ENCODE measurements at regions not wholly inside any gene's neighbourhood (a gene's known extent, or its start where the extent isn't known, plus 50 kb on each side); places are given as distances from the start of the nearest gene placed in this dataset.

DNA sequence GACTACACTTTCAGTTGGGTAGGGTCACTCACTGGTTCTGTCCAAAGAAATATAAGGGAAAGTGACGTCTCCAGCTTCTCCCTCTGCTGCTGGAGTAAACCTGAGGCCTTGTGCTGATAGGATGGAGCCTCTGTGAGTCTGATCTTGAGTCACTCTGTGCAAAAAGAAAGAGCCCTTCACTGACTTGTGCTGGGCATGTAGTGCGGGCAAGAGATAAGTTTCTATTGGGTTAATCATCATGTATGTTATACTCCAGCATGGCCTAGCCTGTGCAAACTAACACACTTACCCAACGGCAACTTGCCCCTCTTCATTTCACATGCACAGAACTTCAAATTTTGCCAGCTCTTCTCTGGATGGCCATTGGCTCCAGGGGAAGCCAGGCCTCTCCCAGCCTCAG, 118.5 kb upstream of the LMO4 start:
- DNase-seq (ENCODE audit: extremely low read depth, low read depth), result no peak
- TF ChIP-seq, protein P1, sequence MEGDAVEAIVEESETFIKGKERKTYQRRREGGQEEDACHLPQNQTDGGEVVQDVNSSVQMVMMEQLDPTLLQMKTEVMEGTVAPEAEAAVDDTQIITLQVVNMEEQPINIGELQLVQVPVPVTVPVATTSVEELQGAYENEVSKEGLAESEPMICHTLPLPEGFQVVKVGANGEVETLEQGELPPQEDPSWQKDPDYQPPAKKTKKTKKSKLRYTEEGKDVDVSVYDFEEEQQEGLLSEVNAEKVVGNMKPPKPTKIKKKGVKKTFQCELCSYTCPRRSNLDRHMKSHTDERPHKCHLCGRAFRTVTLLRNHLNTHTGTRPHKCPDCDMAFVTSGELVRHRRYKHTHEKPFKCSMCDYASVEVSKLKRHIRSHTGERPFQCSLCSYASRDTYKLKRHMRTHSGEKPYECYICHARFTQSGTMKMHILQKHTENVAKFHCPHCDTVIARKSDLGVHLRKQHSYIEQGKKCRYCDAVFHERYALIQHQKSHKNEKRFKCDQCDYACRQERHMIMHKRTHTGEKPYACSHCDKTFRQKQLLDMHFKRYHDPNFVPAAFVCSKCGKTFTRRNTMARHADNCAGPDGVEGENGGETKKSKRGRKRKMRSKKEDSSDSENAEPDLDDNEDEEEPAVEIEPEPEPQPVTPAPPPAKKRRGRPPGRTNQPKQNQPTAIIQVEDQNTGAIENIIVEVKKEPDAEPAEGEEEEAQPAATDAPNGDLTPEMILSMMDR (IDR thresholded peaks at IDR 0.05; ENCODE audit: low read depth, low read length), result no peak

- DNase-seq (ENCODE audit: extremely low read depth, low read depth), result no peak
- TF ChIP-seq, protein P1 (IDR thresholded peaks at IDR 0.05; ENCODE audit: low read depth, low read length), result no peak
These were observed 116.1 kb upstream of the LMO4 start for GRCh38 chr1:87212431-87213134.

DNA sequence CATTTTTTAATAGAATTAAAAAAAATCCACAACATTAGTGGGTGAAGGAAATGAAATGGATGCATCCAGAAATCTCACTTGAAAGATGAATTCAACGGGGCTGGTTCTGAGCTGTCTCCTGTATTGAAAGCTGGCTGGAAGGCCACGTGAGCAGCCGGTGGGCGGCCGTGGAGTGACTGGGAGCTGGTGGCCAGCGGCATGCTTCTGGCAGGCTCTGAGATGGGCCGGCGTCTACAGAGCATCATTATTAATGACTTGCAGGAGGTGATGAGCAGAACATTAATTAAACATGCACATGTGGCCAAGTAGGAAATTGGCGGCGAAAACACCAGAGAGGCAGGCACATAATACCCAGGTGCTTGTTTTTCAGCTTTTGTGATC, 115.6 kb upstream of the LMO4 start:
- no peak for DNase-seq (ENCODE audit: extremely low read depth, low read depth)

DNA sequence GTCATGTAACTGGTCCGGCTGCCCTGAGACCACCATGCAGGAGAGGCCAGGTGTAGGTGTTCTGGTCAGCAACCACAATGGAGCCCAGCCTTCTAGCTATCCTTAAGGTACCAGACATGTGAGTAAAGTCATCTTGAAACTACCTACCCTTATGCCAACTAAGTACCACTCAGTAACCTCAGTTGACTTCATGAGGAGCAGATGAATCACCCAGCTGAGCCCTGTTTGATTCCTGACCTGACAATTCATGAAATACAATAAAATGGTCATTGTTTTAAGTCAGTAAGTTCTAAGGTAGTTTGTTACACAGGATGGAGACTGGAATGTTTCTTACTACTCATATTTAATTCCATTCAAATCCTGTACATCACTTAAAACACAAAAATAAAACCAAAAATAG, 113.1 kb upstream of the LMO4 start:
- no peak for DNase-seq (ENCODE audit: extremely low read depth, low read depth)
- TF ChIP-seq, protein P1 (IDR thresholded peaks at IDR 0.05; ENCODE audit: low read depth, low read length), result no peak

More for the DNA sequence above, 115.6 kb upstream of the LMO4 start:
- TF ChIP-seq, protein P1 (IDR thresholded peaks at IDR 0.05; ENCODE audit: low read depth, low read length), result no peak

DNA sequence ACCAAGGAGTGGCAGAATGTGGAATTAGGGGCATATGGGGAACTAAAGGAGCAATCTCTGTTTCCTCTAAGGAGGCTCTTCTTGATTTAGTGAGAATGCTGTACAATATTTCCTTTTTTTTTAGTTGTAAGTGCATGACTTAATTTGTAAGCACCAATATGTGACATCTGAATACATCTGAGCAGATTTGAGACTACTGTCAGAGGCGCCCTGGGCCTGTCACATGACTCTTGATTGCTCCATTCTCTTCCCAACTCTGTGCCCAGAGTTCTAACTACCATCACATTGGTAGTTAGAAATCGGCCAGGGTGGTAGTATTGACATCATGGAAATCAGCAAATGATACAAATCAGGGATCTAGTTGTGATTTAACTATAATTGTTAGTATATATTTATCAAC, 110.1 kb upstream of the LMO4 start:
- no peak for DNase-seq (ENCODE audit: extremely low read depth, low read depth)
- TF ChIP-seq, protein P1 (IDR thresholded peaks at IDR 0.05; ENCODE audit: low read depth, low read length), result no peak

GRCh38 chr1:87219141-87219540, 109.5 kb upstream of the LMO4 start:
- TF ChIP-seq, protein P1 (IDR thresholded peaks at IDR 0.05; ENCODE audit: low read depth, low read length), result no peak
- DNase-seq (ENCODE audit: extremely low read depth, low read depth), result no peak

- TF ChIP-seq, protein P1 (IDR thresholded peaks at IDR 0.05; ENCODE audit: low read depth, low read length), result no peak
- no peak for DNase-seq (ENCODE audit: extremely low read depth, low read depth)
These were observed 109.1 kb upstream of the LMO4 start for GRCh38 chr1:87219626-87220025.
